ENCODE measurements at regions not wholly inside any gene's neighbourhood (a gene's known extent, or its start where the extent isn't known, plus 50 kb on each side); places are given as distances from the start of the nearest gene placed in this dataset.

- Mint-ChIP-seq H3K9me3 (ENCODE audit: low read depth, unreplicated experiment) (no peaks in the 10 kb centered on the region), H3K27me3 (ENCODE audit: unreplicated experiment) (no peaks in the 10 kb centered on the region), H3K36me3 (ENCODE audit: insufficient read depth, unreplicated experiment) (no peaks in the 10 kb centered on the region), H3K4me1 (ENCODE audit: low read depth, unreplicated experiment) (no peaks in the 10 kb centered on the region), H3K4me3 (ENCODE audit: low read depth, unreplicated experiment) (no peak overlapping the region), H3K27ac (ENCODE audit: unreplicated experiment) (no peak overlapping the region)
- no peak for TF ChIP-seq CTCF (IDR thresholded peaks at IDR 0.05; ENCODE audit: unreplicated experiment)
- CTCF ChIA-PET: interaction anchor here (0.6 kb wide), 1 partner anchor 159 kb away, joined by 3 read pairs; no protein-coding TSS in a partner anchor
- no TSS peak for BruUV-seq (replicated peaks)
- no peak for DNase-seq
- intact Hi-C loops (cut with micrococcal nuclease; ENCODE audit: unreplicated experiment): no loop called here
Measured at GRCh38 chr1:67980028-67980427, 70.4 kb downstream of the DIRAS3 start.

- no peak for DNase-seq
- no TSS peak for BruUV-seq (replicated peaks)
- Mint-ChIP-seq H3K4me1 (ENCODE audit: low read depth, unreplicated experiment) (no peaks in the 10 kb centered on the region), H3K9me3 (ENCODE audit: low read depth, unreplicated experiment) (no peaks in the 10 kb centered on the region), H3K36me3 (ENCODE audit: insufficient read depth, unreplicated experiment) (no peaks in the 10 kb centered on the region), H3K4me3 (ENCODE audit: low read depth, unreplicated experiment) (no peak overlapping the region), H3K27me3 (ENCODE audit: unreplicated experiment) (no peaks in the 10 kb centered on the region), H3K27ac (ENCODE audit: unreplicated experiment) (no peak overlapping the region)
- intact Hi-C loops (cut with micrococcal nuclease; ENCODE audit: unreplicated experiment): no loop called here
- CTCF ChIA-PET: no interaction called here
- TF ChIP-seq CTCF (IDR thresholded peaks at IDR 0.05; ENCODE audit: unreplicated experiment): no peak
Measured at GRCh38 chr1:67979532-67979931, 70.9 kb downstream of the DIRAS3 start.

DNA sequence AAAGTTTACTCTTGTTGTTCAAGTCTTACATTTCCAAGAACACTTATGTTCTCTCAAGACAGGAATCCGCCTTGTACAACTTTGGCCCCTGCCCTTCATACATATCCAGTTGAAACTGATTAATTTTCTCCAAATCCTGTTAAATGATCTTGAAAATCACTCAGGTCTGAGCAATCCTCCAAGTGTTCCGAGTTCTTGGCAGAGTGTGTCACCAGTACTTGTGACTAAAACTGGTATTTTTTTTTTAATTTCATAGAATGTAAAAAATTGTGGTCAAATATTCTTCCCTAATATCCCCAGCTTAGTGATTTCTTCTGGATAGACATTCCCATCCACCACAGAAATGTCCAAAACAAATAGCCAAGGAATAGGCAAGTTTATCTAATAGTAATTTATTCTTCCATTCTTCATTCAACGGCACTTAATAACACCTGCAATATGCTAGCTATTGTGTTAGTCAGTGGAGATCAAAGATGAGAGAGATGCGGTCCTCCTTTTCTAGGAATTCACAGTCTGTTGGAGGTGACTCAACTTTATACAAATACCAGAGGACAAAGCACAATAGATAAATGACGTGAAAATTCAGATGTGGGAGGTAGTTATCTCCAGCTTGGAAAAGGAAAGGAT lies 71.4 kb downstream of the DIRAS3 start:
- no peak overlapping the region for H3K4me3 Mint-ChIP-seq (ENCODE audit: low read depth, unreplicated experiment)
- DNase-seq: no peak
- TF ChIP-seq CTCF (IDR thresholded peaks at IDR 0.05; ENCODE audit: unreplicated experiment): no peak
- BruUV-seq (replicated peaks): no TSS peak
- H3K27ac Mint-ChIP-seq (ENCODE audit: unreplicated experiment): no peak overlapping the region
- intact Hi-C loops (cut with micrococcal nuclease; ENCODE audit: unreplicated experiment): no loop called here
- CTCF ChIA-PET: interaction anchor here (0.5 kb wide), 1 partner anchor 1310 kb away, joined by 3 read pairs; no protein-coding TSS in a partner anchor
- H3K9me3 Mint-ChIP-seq (ENCODE audit: low read depth, unreplicated experiment): no peaks in the 10 kb centered on the region
- no peaks in the 10 kb centered on the region for H3K4me1 Mint-ChIP-seq (ENCODE audit: low read depth, unreplicated experiment)
- H3K36me3 Mint-ChIP-seq (ENCODE audit: insufficient read depth, unreplicated experiment): no peaks in the 10 kb centered on the region
- no peaks in the 10 kb centered on the region for H3K27me3 Mint-ChIP-seq (ENCODE audit: unreplicated experiment)

GRCh38 chr1:67977756-67978155 lies 72.7 kb downstream of the DIRAS3 start:
- no peaks in the 10 kb centered on the region for H3K4me1 Mint-ChIP-seq (ENCODE audit: low read depth, unreplicated experiment)

More at GRCh38 chr1:67977756-67978155, 72.7 kb downstream of the DIRAS3 start:
- Mint-ChIP-seq H3K36me3 (ENCODE audit: insufficient read depth, unreplicated experiment) (no peaks in the 10 kb centered on the region), H3K27me3 (ENCODE audit: unreplicated experiment) (no peaks in the 10 kb centered on the region), H3K9me3 (ENCODE audit: low read depth, unreplicated experiment) (no peaks in the 10 kb centered on the region), H3K4me3 (ENCODE audit: low read depth, unreplicated experiment) (no peak overlapping the region), H3K27ac (ENCODE audit: unreplicated experiment) (no peak overlapping the region)
- intact Hi-C loops (cut with micrococcal nuclease; ENCODE audit: unreplicated experiment): no loop called here
- BruUV-seq (replicated peaks): no TSS peak
- no peak for TF ChIP-seq CTCF (IDR thresholded peaks at IDR 0.05; ENCODE audit: unreplicated experiment)
- no peak for DNase-seq
- CTCF ChIA-PET: no interaction called here
